ENCODE measurements at regions not wholly inside any gene's neighbourhood (a gene's known extent, or its start where the extent isn't known, plus 50 kb on each side); places are given as distances from the start of the nearest gene placed in this dataset.

GRCh38 chr18:73793386-73793785, 354.2 kb downstream of the FBXO15 start:
- no peak for DNase-seq (ENCODE audit: low spot score)
- in situ Hi-C loops (cut with MboI; ENCODE audit: low sequenced_read_pairs, unreplicated experiment), result no loop called here
- no peak for TF ChIP-seq CTCF (IDR thresholded peaks at IDR 0.05; ENCODE audit: borderline replicate concordance, control extremely low read depth, extremely low read depth, insufficient read depth, missing control alignments)

DNA sequence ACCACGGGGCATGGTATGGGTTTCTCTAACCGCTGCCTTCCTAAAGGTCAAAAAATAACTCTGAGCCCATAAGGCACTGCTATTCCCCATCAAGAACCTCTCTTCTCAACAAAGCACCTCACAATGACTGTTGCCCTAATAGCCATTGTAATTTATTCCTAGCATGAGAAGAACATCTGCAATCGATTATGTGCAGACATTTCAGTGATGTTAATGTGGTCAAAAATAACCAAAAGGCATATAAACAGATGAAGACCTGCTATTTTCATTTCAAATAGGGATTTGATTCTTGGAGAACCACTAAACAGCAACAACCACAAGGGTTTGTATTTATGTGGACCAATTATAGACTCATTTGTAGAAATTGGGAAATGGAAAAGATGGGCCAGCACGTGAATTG, 356.6 kb downstream of the FBXO15 start:
- in situ Hi-C loops (cut with MboI; ENCODE audit: low sequenced_read_pairs, unreplicated experiment), result no loop called here
- DNase-seq (ENCODE audit: low spot score), result no peak
- no peak for TF ChIP-seq CTCF (IDR thresholded peaks at IDR 0.05; ENCODE audit: borderline replicate concordance, control extremely low read depth, extremely low read depth, insufficient read depth, missing control alignments)

GRCh38 chr18:73790587-73790986, 357.0 kb downstream of the FBXO15 start:
- no peak for DNase-seq (ENCODE audit: low spot score)
- TF ChIP-seq CTCF (IDR thresholded peaks at IDR 0.05; ENCODE audit: borderline replicate concordance, control extremely low read depth, extremely low read depth, insufficient read depth, missing control alignments), result no peak
- in situ Hi-C loops (cut with MboI; ENCODE audit: low sequenced_read_pairs, unreplicated experiment), result no loop called here

DNA sequence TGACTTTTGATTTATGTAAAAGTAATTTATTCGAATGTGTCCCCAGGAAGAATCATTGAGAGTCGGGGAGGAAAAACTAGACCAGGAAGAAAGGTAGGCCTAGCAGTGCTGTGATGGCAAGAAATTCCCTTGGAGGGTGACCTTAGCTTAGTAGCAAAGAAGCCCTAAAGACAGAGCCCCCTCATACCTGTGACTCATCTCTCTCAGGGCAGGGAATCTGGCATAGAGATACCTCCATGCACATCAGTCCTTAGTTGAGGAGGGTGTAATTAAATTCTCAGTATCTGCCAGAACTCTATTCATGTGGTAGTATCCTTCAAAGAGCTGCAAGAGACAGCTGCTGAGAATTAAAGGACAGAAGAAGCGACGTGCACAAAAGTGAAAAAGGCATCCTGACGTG, 360.3 kb downstream of the FBXO15 start:
- TF ChIP-seq CTCF (IDR thresholded peaks at IDR 0.05; ENCODE audit: borderline replicate concordance, control extremely low read depth, extremely low read depth, insufficient read depth, missing control alignments), result no peak
- in situ Hi-C loops (cut with MboI; ENCODE audit: low sequenced_read_pairs, unreplicated experiment), result no loop called here
- no peak for DNase-seq (ENCODE audit: low spot score)

GRCh38 chr18:73785300-73785699, 362.3 kb downstream of the FBXO15 start:
- in situ Hi-C loops (cut with MboI; ENCODE audit: low sequenced_read_pairs, unreplicated experiment), result no loop called here
- DNase-seq (ENCODE audit: low spot score), result no peak
- TF ChIP-seq CTCF (IDR thresholded peaks at IDR 0.05; ENCODE audit: borderline replicate concordance, control extremely low read depth, extremely low read depth, insufficient read depth, missing control alignments), result no peak

DNA sequence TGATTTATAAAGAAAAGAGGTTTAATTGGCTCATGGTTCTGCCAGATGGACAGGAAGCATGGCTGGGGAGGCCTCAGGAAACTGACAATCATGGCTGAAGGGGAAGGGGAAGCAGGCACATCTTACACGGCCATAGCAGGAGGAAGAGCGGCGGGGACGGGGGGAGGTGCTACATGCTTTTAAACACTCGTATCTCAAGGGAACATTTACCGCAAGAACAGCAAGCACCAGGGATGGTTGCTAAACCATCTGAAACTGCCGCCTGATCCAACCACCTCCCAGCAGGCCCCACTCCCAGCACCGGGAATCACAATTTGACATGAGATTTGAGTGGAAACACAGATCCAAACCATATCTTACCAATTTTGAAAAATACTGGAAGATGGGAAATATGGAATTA, 362.8 kb downstream of the FBXO15 start:
- in situ Hi-C loops (cut with MboI; ENCODE audit: low sequenced_read_pairs, unreplicated experiment), result no loop called here
- no peak for DNase-seq (ENCODE audit: low spot score)
- no peak for TF ChIP-seq CTCF (IDR thresholded peaks at IDR 0.05; ENCODE audit: borderline replicate concordance, control extremely low read depth, extremely low read depth, insufficient read depth, missing control alignments)

DNA sequence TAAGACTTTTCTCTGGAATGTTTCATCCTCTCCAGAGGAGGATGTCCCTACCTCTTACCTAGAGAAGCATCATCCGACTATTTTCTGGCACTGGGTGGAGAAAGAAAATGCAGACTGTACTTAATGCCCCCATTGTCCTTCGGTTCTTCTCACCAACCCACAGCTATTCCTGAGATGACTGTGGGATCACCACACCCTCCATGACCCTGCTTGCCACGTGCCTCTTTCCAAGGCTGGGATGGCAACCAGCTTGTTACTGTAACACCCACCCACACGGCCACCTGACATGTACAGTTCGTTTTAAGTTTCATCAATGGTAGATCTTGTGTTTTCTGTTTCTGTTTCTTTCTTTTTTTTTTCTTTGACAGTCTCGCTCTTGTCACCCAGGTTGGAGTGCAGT, 365.2 kb downstream of the FBXO15 start:
- no peak for TF ChIP-seq CTCF (IDR thresholded peaks at IDR 0.05; ENCODE audit: borderline replicate concordance, control extremely low read depth, extremely low read depth, insufficient read depth, missing control alignments)
- in situ Hi-C loops (cut with MboI; ENCODE audit: low sequenced_read_pairs, unreplicated experiment), result no loop called here

More for the DNA sequence above, 365.2 kb downstream of the FBXO15 start:
- DNase-seq (ENCODE audit: low spot score), result no peak

Measured in GM13976 (cell line).